Psoas muscle (tissue), 7 donors: ENCODE measurements at regions not wholly inside any gene's neighbourhood (a gene's known extent, or its start where the extent isn't known, plus 50 kb on each side); places are given as distances from the start of the nearest gene placed in this dataset.

Source experiments
- ATAC-seq, 4 donors: fragments of 200-7000 bp; cut with Tn5 transposase; one replicate each; pipeline ENCODE4 v1.9.1; 2020; ENCODE audit warnings: moderate library complexity in 3 of 4, mild to moderate bottlenecking in 2 of 4
- DNase-seq, 2 donors: peaks; one replicate each; pipeline ENCODE4 v3.0.0-alpha.2; 2020
- H3K27ac ChIP-seq: fragments of 200-600 bp; one replicate; pipeline ENCODE4 v1.8.0; 2022
- H3K27me3 ChIP-seq, 3 donors: fragments of 200-600 bp in 1 of 3; one replicate each; pipeline versions ENCODE4 v1.6.1 to v1.8.0; 2013 to 2022; ENCODE audit warnings: low read length in 2 of 3, mild to moderate bottlenecking in 2 of 3, moderate library complexity in 1 of 3; ENCODE audit not compliant: insufficient read depth in 3 of 3
- H3K36me3 ChIP-seq, 2 donors: fragments of 200-600 bp in 1 of 2; one replicate each; pipeline versions ENCODE4 v1.6.1 to v1.8.0; 2013 to 2022; ENCODE audit warnings: low read depth in 1 of 2, mild to moderate bottlenecking in 1 of 2, moderate library complexity in 1 of 2; ENCODE audit not compliant: insufficient read depth in 1 of 2
- H3K4me1 ChIP-seq: fragments of 200-600 bp; one replicate; pipeline ENCODE4 v1.8.0; 2022
- H3K4me3 ChIP-seq: fragments of 200-600 bp; one replicate; pipeline ENCODE4 v1.8.0; 2022; ENCODE audit warnings: mild to moderate bottlenecking
- H3K9me3 ChIP-seq: fragments of 200-600 bp; one replicate; pipeline ENCODE4 v1.8.0; 2022
- WGBS, 3 donors: extraction: QIAGEN DNeasy Blood & Tissue Kit; methylation state at CpG; one replicate each; pipeline versions ENCODE4 v1.1.6 to v1.1.7; 2013; 5-methylcytosine and 5-hydroxymethylcytosine counted together
- intact Hi-C, 2 donors: fragments of 100-400 bp; cut with DNase I; formaldehyde crosslinking; loops; one replicate each; pipeline versions ENCODE4 v1.11.0 to v1.14.2; 2022
- TF ChIP-seq, protein P1 (sequence below): fragments of 200-600 bp; IDR thresholded peaks from one replicate; pipeline ENCODE4 v1.8.0; 2022; ENCODE audit warnings: antibody characterized with exemption
- donor health status: healthy with polysubstance abuse.
- donor health status: DM: no; HTN: no; CAD: no; lungs with moderate emphysema.
- donor health status: Bipolar disorder and iron deficiency.
- donor health status: healthy.
- donor health status: DM: yes; HTN: yes; CAD: no.
- donor health status: DM: no; HTN: no; CAD: no.
- donor health status: DM: yes; HTN: yes; CAD: no.

DNA sequence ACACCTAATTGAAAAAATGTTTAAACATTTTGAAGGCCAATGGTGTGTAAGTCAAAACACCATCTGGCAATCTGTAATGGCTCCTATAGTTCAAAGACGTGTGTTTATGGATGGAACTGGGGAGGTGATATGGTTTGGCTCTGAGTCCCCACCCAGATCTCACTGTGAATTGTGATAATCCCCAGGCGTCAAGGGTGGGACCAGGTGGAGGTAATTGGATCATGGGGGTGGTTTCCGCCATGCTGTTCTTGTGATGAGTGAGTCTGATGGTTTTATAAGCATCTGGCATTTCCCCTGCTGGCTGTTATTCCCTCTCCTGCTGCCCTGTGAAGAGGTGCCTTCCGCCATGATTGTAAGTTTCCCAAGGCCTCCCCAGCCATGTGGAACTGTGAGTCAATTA is 52.2 kb downstream of the ADRA2C start:
- Histone ChIP-seq H3K36me3 (no peaks in the 10 kb centered on the region), H3K9me3 (peaks cover 4% of the 10 kb centered on the region), H3K27me3 (peaks cover 0 to 7% (median 5%) of the 10 kb centered on the region in 3 donors), H3K4me3 (no peak overlapping the region), H3K4me1 (no peaks in the 10 kb centered on the region), H3K27ac (no peak overlapping the region)
- ATAC-seq (no peak), DNase-seq (no peak)
- intact Hi-C loops = no loop called here
- 79 to 84% (median 83%) methylated on average over 4 of the region's 4 CpGs for WGBS, 3 donors
- TF ChIP-seq, protein P1, sequence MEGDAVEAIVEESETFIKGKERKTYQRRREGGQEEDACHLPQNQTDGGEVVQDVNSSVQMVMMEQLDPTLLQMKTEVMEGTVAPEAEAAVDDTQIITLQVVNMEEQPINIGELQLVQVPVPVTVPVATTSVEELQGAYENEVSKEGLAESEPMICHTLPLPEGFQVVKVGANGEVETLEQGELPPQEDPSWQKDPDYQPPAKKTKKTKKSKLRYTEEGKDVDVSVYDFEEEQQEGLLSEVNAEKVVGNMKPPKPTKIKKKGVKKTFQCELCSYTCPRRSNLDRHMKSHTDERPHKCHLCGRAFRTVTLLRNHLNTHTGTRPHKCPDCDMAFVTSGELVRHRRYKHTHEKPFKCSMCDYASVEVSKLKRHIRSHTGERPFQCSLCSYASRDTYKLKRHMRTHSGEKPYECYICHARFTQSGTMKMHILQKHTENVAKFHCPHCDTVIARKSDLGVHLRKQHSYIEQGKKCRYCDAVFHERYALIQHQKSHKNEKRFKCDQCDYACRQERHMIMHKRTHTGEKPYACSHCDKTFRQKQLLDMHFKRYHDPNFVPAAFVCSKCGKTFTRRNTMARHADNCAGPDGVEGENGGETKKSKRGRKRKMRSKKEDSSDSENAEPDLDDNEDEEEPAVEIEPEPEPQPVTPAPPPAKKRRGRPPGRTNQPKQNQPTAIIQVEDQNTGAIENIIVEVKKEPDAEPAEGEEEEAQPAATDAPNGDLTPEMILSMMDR = no peak

DNA sequence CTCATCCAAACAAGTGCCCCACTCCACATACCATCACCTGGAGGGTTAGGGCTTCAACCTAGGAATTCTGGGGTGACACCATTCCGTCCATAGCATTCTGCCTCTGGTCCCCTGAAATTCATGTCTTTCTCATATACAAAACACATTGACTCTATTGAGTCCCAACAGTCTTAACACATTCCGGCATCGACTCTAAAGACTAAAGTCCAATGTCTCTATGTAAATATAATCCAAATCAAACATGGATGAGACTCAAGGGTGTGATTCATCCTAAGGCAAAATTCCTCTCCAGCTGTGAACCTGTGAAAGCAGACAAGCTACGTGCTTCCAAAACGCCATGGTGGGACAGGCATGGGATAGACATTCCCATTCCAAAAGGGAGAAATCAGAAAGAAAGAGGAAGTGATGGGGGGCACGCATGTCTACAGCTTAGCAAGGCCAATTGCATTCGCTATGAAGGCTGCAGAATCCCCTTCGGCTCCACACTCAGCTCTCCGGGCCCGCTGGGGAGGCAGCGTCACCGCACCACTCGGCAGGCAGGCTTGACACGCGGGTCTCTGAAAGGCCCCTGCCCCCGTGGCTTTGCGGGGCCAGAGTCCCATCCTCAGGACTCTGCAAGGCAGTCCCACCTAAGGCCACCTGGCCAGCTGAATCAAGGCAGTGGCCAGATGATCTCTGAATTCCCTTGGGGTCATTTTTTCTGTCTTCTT is 53.2 kb downstream of the ADRA2C start:
- ATAC-seq = no peak
- WGBS, 3 donors = 88 to 92% (median 90%) methylated on average over 17 of the region's 17 CpGs
- Histone ChIP-seq H3K9me3 (peaks cover 4% of the 10 kb centered on the region), H3K36me3 (no peaks in the 10 kb centered on the region), H3K4me1 (no peaks in the 10 kb centered on the region), H3K27ac (no peak overlapping the region), H3K4me3 (no peak overlapping the region), H3K27me3 (peaks cover 0 to 9% (median 6%) of the 10 kb centered on the region in 3 donors)
- intact Hi-C loops = no loop called here
- TF ChIP-seq, protein P1 = no peak
- peak in 1 of 2 donors; percentile 3 for DNase-seq

DNA sequence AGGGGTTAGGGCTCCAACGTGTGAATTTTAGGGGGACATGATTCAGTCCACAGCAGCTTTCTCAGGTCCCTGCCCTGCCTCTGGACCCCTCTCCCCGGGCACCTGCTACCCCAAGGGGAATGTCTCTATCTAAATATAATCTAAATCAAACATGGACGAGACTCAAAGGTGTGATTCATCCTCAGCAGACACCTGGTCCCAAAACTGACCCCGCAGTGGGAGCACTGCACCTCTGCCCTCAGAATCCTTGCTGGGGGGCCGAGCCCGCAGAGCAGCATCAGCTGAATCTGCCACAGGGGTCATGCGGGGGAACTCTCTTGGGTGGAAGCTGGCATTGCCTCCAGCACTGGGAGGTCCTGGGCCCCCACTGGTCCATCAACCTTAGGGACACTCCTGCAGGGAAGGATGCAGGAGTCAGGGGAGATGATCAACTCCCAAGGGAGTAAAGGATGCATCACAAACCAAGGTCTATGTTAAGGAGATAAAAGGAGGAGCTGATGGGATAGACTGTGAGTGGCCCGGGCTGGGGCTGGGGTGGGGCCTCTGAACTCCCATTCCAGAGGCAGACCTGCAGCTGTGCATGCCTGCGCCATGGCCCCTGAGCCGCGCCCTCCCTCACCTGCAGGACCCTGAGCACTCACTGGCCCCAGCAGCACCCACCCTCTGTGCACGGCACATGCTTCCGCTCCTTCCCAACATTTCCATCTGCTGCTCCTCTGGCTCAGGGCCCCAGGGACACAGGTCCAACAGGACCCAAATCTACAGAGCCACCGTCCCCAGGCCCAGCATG is 54.0 kb downstream of the ADRA2C start:
- ATAC-seq (no peak), DNase-seq (peak; percentile 4 to 37)
- Histone ChIP-seq H3K27me3 (peaks cover 0 to 14% (median 9%) of the 10 kb centered on the region in 3 donors), H3K9me3 (peaks cover 4% of the 10 kb centered on the region), H3K4me1 (no peaks in the 10 kb centered on the region), H3K27ac (no peak overlapping the region), H3K4me3 (no peak overlapping the region), H3K36me3 (no peaks in the 10 kb centered on the region)
- WGBS, 3 donors = 83 to 87% (median 84%) methylated on average over 14 of the region's 14 CpGs
- TF ChIP-seq, protein P1 = no peak
- intact Hi-C loops = no loop called here

DNA sequence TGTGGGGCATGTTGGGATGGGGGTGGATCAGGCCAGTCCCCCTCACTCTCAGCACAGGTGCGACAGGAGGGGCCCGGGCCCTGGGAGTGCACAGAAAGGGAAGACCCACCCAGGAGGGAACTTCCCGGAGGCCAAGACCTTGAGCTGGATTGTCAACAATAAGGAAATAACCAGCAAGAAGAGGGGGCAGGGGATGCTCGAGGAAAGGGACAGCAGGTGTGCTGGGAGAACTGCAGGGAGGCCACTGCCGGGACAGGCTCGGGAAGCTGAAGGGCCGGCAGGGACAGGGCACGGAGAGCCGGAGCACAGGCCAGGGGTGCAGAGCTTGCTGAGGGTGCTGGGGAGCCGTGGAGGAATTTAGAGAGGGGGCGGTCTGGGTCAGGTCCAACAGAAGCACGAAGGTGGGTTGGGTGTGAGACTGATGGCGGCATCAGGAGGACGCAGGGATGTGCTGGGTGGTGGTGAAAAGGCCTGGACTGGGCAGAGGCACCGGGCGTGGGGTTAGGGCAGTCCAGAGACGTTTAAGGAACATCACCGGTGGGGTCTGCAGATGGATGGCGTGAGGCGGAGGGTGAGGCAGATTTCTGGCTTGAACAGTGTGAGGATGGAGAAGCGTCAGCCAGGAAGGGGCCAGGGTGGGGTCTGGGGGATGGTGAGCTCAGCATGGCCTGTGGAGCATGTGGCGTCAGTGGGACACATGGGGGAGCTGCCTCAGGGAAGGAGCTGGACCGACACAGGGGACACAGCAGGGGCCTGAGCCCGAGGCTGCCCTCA is 54.8 kb downstream of the ADRA2C start:
- peaks cover 4% of the 10 kb centered on the region for H3K9me3 ChIP-seq
- H3K36me3 ChIP-seq = no peaks in the 10 kb centered on the region
- TF ChIP-seq, protein P1 = no peak
- intact Hi-C loops = no loop called here
- DNase-seq = no peak
- peaks cover 0 to 19% (median 9%) of the 10 kb centered on the region in 3 donors for H3K27me3 ChIP-seq
- no peaks in the 10 kb centered on the region for H3K4me1 ChIP-seq
- H3K27ac ChIP-seq = no peak overlapping the region
- H3K4me3 ChIP-seq = no peak overlapping the region
- WGBS, 3 donors = 74 to 85% (median 81%) methylated on average over 24 of the region's 24 CpGs
- ATAC-seq = no peak
